ENCODE measurements at regions not wholly inside any gene's neighbourhood (a gene's known extent, or its start where the extent isn't known, plus 50 kb on each side); places are given as distances from the start of the nearest gene placed in this dataset.

DNA sequence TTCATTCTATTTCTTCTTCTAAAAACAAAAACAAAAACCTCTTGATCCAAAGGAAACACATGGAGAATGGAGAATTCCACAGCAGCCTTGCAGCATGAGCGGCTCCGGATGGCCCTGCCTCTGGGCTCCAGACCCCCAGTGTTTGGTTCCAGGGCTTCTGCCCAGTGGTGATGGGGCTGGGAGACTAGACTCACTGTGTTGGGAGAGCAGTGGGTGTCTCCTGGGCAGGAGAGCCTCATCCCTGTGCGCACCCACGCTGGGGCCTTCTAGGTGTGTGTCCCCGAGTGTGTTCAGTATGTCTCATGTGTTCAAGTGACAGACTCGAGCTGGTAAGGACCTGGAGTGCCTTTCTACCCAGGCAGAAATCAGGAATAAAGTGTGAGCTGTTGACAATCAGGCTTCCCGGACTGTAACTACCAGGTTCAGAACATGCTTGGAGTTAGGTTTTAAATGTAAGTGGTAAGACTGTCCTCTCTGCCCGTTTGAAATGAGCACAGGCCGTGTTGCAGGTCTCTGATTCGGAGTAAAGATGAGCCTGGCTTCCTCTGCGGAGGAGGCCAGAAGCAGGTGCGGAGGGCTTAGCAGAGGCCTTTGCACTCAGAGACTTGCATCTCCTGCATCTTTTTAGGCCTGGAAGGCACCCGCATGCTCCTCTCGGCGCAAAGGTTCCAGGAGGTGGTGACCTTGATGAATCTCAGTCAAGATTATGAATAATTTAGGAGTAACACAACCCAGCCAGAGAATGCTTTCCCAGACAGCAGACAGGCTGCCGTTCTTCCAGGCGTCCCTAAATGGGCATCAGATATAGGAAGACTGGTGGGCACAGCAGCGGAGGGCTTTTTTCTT lies 253.6 kb downstream of the CDH26 start:
- in situ Hi-C loops (cut with HindIII; ENCODE audit: low sequenced_read_pairs): no loop called here

DNA sequence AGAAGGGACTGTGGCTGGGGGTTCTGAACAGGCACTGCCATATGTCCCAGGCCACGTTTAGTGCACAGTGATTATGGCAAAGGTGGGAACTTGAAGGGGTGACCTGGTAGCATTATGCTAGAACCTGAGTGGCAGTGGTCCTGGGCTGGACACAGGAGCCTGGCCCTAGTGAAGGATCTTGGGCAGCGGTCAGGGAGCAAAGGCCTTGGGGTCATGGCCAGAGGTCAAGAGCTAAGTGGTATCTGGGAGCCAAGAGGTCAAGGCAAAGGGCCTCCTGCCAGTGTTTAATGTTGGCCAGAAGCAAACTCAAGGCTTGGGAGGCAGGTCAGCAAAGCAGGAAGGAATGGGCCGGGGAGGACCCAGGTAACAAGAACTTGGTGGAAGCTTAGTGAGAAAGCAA lies 254.5 kb downstream of the CDH26 start:
- in situ Hi-C loops (cut with HindIII; ENCODE audit: low sequenced_read_pairs): no loop called here

DNA sequence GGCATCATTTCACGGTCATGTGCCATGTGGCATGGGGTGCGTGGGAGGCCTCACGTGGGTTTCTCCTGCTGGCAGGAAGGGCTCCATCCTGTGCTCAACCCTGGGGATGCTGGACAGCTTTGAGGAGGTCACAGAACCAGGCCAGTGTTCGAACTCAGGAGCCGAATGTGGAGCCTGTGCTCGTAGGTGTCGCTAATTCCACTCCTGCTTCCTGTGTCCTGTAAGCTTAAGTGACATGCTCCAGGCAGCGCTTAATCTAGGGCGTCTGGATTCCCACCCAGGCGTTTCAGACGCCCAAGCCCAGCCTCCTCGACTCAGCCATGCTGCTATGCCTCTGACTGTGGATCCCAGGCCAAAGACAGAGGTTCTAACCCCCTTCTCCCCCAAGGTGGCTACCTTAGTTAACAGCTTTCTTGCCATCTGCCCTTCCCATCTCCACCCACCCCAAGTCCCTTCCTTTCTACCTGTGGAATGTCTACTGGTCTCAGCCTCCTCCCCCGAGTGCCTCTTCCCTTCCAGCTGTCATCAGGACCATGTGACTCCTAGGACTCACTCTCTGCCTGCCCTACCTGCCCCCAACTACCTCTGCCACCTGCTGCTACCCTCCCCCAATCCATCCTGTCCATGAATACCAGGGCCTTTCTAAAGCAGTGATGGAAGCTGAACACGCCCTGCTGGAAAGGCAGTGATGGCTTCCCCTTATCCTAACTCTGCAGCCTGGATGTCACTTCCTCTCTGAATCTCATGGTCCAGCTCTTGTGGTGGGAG lies 255.1 kb downstream of the CDH26 start:
- in situ Hi-C loops (cut with HindIII; ENCODE audit: low sequenced_read_pairs): no loop called here

DNA sequence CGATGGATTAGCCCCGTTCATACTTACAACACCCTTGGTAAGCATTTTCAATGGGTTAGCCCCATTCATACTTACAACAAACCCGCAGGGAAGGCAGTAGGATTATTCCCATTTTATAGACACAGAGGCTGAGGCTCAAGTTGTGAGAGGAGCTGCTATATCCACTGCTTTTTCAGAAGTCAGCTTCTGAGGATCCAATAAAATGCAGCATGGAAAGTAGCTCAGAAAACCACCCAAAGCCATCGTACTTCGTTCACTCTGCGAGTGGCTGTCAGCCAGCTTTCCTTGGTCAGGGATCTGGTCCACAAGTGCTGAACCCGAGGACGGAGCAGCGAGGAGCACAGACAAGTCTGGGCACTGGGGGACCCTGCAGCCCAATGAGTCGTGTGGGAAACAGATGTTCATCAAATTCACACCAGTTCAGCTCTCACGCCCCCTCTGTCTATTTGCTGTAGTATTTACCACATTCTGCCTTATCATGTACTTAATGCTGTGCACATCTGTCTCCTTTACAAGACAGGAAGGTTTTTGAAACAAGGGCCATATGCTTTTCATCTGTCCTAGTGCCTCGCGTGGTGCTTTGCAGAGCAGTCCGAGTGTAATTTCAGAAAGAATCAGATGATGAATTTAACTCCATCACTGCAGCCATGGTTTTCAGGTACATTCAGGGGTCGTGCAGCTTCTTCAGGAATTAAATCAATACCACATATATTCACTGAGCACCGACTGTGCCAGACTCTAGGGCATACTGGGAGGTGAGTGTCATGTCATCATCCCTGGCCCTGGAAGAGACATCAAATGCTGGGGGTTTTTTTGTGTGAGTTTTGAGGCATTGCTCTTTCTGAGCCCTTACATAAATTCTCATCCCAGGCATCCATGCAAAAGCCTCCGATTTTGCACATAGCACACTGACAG lies 256.9 kb downstream of the CDH26 start:
- in situ Hi-C loops (cut with HindIII; ENCODE audit: low sequenced_read_pairs): no loop called here

DNA sequence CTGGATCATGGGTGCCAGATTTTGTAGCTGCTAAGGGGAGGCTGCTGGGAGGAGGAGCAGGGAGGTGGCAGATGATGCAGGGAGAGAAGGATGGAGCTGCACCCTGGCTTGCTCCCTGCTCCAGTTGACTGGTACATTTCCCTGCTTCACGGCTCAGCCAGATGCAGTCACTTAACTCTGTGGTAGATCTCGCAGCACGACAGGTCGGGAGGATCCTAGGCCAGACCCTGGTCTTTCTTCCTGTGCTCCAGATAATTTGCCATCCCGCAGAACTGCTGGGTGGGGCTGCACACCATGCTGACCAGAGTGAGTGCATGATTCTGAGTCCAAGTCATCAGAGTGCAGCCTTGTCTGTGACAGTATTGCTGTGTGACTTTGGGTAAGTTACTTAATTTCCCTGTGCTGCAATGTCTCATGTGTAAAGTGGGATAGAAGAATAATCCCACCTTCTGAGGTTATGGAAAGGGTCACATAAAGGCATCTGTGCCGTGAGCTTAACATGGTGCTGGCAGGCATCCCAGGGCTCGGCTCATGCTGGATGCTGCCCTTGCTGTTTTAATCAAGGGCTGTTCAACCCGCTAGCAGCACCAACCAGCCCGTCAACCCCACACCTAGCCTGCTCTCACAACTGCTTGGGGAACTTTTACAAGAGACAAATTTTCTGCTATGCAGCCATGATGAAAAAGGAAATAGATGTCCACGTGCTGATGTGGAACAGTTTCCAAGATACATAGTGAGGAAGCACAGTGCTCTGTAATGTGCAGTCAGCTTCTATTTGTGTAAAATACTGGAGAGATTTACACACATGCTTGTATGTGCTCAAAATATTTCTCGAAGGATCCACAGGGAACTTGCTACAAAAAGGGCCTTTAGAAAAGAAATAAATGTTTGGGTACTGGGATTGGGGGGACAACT lies 257.9 kb downstream of the CDH26 start:
- in situ Hi-C loops (cut with HindIII; ENCODE audit: low sequenced_read_pairs): no loop called here

DNA sequence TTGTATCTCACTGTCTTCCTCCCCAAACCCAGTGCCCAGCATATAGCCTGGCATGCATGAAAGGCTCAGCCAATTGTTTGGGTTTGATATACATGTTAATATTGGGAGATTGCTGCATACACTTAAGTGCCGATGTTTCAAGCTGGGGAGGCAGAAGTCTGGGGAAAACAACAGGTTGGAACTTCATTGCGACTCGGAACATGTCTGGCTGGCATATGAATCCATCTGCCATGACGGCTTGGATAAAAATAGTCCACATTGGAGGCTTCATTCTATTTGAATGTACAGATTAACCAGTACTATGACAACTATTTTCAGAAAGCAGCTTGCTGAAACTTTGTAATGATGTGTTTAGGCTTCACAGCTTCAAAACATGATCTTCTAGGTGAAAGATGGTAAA lies 261.0 kb downstream of the CDH26 start:
- in situ Hi-C loops (cut with HindIII; ENCODE audit: low sequenced_read_pairs): no loop called here

DNA sequence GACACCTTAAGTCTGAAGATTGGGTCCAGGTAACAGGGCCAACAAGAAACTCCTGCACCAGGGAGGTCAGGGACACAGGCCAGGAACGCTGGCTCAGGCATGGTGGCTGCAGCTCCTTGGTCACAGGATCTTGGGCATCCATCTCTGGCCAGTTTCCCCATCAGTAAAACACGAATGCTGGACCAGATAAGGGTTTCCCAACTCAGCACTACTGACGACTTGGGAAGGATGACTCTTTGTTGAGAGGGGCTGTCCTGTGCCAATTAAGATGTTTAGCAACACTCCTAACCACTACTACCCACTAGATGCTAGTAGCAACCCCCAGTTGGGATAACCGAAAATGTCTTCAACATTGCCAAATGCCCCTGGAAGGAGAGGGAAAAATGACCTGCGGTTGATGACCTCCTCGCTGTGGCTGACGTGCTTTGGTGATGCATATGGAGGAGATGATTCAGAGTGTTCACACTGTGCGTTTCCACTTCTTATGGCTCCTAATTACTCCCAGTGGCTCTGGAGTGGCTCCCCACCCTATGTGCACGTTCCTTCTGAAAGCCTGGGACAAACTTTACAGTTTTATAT lies 261.9 kb downstream of the CDH26 start:
- in situ Hi-C loops (cut with HindIII; ENCODE audit: low sequenced_read_pairs): no loop called here

DNA sequence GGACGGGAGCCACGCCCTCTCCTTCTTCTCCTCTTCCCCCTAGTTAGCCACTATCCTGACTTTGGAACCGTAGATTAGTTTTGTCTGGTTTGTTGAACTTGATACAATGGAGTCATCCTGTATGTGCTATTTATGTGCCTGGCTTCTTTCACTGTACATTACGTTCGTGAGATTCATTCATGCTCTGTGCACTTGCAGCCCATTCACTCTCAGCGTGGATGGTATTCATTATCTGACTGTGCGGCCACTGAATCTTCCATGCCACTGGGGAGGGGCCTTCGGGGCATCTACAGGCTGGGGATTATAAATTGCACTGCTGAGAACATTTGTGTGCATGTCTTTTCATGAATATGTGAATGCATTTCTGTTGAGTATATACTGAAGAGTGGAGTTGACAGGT lies 262.5 kb downstream of the CDH26 start:
- in situ Hi-C loops (cut with HindIII; ENCODE audit: low sequenced_read_pairs): no loop called here

DNA sequence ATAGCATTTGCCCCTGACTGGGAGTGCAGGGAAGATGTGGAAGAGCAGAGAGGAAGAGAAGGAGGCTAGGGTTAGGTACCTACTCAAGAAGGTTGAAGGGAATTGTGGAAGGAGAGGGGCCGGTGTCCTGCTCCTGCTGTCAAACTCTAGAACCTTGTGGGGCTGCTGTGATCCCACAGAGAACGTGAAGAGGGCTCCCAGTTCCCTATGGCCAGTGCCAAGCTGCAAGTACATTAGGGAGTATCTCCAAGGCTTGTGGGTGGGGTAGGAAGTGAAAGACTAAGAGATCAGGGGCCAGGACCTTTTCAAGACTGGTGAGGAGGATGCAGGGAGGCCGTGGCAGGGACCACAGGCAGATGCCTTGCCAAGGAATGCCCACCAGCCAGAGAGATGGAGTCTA lies 263.4 kb downstream of the CDH26 start:
- in situ Hi-C loops (cut with HindIII; ENCODE audit: low sequenced_read_pairs): no loop called here

DNA sequence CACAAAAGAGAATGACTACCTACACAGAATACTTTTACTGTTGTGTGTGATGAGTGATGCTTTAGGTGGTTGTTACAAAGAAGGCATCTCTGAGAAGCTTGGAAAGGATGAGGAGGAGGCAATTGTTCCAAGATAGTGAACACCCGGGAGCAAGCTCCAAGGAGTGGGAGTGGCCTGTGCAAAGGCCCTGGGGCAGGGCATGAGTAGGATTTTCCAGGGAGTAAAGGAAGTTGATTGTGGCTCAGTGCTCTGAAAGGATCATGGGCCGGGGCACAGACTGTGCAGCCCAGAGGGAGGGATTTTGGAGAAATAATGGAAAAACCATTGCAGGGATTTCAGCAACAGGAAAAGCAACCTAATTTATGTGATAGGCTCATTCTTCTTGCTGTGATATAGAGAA lies 264.3 kb downstream of the CDH26 start:
- in situ Hi-C loops (cut with HindIII; ENCODE audit: low sequenced_read_pairs): no loop called here

DNA sequence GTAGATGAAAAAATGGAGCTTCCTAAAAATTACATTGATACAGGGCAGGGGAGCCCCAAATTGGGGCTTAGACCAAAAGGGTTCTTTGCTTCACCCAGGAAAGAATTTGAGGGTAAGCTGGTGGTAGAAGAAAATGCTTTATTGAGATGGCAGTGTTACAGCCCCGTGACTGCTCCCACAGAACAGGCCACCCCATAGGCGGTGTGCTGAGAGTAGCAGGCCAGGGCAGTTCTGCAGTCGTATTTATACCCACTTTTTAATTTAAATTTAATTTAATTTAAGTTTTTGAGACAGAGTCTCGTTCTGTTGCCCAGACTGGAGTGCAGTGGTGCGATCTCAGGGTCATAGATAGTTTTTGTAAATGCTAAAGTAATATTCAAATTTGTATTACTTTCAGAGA lies 265.0 kb downstream of the CDH26 start:
- in situ Hi-C loops (cut with HindIII; ENCODE audit: low sequenced_read_pairs): no loop called here

DNA sequence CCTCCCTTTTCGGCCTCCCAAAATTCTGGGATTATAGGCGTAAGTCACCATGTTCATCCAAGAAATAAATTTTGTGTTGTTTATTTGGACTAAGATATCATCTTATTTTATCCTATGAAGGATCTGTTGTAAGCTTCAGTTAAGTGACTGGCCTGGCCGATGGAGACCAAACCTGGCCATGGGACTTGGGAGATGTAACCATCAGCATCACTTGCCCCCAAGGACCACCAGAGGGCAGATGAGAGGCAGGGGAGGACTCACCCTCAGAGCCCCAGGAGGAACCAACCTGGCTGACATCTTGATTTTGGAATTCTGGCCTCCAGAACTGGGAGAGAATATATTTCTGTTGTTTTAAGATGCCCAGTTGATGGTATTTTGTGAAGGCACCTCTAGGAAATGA lies 266.7 kb downstream of the CDH26 start:
- in situ Hi-C loops (cut with HindIII; ENCODE audit: low sequenced_read_pairs): no loop called here

DNA sequence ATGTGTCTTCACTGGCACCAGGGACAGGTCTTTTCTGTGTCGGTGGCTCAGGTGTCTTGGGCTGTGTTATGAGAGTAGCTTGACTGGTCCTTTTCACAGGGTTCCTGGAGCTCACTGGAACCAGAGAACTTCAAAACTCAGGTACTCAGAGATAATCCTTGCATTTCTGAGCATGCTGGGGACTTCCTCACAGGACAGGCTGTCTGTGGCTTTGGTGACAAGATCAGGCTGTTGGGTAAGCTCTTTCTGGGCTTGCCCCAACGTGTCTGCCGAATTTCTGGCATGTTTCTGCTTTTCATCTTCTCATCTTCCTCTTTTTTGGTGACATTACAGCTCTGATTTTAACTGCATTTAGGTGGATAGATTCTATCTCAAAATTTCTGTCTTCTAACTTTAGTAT lies 270.0 kb downstream of the CDH26 start:
- in situ Hi-C loops (cut with HindIII; ENCODE audit: low sequenced_read_pairs): no loop called here

DNA sequence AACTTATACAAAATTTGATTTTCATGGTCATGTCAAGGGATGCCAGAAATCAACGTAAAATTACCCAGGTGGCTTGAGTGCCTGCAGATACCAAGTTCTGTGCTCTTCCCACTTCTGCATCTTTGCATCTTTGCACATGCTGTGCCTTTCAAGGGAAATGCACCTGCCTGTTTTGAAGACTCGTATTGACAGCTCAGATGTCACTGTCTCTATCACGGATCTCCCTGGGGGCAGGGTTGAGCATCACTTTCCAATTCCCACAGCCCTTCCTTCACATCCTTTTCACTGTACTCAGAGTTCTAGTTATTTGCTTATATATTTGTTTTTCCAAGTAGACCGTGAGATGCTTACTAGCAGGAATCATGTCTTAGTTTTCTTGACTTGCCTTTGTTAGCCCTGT lies 274.2 kb downstream of the CDH26 start:
- in situ Hi-C loops (cut with HindIII; ENCODE audit: low sequenced_read_pairs): no loop called here

DNA sequence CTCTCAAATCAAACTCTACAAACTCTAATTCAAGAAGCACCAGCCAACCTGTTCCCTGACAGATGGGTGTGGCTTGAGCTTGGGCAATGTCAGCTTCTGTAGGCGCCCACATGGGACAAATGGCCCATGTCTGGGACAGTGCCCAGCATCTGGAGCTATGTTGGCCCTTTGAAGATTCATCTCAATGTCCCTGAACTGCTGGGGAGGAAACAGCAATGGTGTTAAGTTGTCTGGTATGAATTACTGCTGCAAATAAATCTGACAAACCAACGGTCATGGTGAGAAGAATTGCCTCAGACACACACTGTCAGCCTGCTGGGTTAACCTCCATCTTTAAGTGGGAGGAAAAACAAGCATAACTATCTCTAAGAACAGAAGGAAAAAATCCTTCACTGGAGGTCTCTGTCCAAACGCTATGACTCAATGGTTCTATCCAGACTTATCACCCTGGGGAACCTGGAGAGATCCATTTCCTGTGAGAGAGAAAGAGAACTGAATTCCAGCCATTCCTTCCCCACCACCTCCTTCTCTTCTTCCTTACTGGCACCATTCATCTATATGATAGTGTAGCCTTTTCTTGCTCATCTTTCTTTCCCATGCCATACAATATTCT lies 274.9 kb downstream of the CDH26 start:
- in situ Hi-C loops (cut with HindIII; ENCODE audit: low sequenced_read_pairs): no loop called here

DNA sequence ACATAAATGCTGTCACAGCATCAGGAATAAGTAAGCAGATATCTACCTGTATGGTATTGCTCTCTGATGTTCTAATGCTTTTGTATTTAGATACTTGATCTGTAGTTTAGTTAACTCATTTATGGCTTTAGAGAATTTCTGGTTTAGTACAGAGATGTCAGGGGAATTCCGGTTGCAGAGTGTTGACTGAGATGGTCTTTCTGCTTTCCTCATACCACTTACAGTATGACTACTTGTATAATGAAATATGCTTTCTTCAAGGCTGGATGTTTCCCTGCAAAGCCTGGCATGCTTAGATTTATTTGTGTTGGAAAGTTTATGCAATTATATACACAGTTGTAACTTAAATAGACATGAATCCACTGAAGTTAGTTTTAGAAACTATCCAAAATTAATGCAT lies 278.4 kb downstream of the CDH26 start:
- in situ Hi-C loops (cut with HindIII; ENCODE audit: low sequenced_read_pairs): no loop called here

DNA sequence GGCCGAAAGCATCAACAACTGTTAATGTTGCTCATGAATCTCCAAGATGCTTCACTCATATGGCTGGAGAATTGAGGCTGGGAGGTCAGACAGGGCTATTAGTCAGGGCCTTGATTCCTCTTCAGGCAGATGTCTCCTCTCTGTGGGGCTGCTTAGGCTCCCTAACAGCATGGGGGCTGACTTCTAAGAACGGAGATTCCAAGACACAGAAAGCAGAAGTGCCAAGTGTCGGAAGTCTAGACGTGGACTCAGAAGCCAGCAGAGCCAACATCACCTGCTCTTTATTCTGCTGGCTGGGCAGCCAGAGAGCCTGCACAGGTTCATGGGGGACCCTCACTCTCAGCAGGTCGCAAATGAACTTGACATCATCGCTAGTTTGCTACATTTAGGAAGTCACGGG lies 279.8 kb downstream of the CDH26 start:
- in situ Hi-C loops (cut with HindIII; ENCODE audit: low sequenced_read_pairs): no loop called here

DNA sequence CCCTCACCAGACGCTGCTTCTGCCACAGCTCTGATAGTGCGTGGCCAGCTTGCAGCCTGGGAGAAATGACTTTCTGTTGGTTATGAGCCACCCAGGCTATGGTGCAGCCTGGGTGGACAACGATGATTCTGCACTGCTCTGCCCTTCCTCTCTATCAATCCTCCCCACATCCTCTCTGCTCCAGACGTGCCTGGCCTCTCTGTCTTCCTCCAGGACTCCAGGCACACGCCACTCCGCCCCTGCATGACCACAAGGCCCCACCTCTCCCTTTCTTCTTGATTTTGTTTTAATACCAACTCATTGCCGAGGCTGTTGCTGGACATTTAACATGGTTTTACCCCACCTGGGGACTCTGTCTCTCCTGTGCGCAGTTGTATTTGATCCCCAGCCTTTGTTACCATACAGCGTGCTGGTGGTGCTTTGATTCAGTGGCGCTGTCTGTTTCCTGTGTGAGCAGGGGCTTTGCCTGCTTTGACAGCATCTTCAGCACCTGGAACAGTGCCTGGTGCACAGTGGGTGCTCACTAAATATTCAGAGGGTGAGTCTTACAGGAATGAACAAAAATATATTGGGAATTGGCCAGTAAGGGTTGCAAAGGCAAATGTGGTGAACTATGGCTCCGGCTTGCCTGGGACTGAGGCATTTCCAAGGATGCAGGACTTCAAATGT lies 280.9 kb downstream of the CDH26 start:
- in situ Hi-C loops (cut with HindIII; ENCODE audit: low sequenced_read_pairs): no loop called here

DNA sequence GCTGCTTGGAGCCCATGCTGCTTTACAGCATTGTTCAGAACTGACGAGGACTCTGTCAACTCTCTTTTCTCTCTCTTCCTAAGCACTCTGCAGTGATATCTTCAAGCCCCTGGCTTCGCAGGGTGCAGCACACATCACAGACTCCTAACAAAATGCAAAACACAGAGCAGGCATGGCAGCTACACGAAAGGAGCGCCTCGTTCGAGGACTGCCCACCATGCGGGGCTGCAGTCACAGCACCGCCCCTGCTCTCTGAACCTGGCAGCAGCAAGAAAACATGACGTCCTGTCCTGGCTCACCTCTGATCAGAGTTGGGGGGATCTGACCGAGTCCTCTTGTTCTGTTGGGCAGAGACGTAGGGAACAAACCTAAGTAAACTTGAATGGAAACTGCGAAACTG lies 281.7 kb downstream of the CDH26 start:
- in situ Hi-C loops (cut with HindIII; ENCODE audit: low sequenced_read_pairs): no loop called here

All from DLD1 (cell line).